GM18507 (cell line): ENCODE measurements at regions not wholly inside any gene's neighbourhood (a gene's known extent, or its start where the extent isn't known, plus 50 kb on each side); places are given as distances from the start of the nearest gene placed in this dataset.

Experiments used
- DNase-seq: peaks from one replicate; pipeline ENCODE4 v3.0.0; 2011; ENCODE audit warnings: low read depth; ENCODE audit not compliant: insufficient read length; ENCODE audit errors: extremely low spot score
- FAIRE-seq: peaks from 2 replicates; lab custom pipeline; 2011; peaks lifted over from hg19 to GRCh38; lab: Jason Lieb, UNC

DNA sequence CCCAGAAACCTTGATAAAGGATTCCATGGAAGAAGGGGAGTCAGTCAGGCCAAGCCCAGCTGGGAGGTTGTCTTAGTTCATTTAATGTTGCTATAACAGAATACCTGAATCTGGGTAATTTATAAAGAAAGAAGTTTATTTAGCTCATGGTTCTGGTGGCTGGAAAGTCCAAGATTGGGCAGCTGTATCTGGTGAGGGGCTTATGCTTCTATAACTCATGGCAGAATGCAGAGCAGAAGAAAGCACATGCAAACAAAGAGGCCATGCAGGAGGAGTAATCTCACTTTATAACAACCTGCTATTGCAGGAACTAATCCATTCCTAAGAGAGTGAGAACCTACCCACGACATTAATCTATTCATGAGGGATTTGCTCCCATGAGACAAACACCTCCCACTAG is 54.2 kb upstream of the ANKRD1 start:
- FAIRE-seq = no peak
- DNase-seq = no peak

GRCh38 chr10:90977162-90977854 is 56.4 kb upstream of the ANKRD1 start:
- peak; percentile 80 for FAIRE-seq

GRCh38 chr10:90977855-90978486 is 57.1 kb upstream of the ANKRD1 start:
- no peak for FAIRE-seq
- DNase-seq = no peak

More at GRCh38 chr10:90977162-90977854, 56.4 kb upstream of the ANKRD1 start:
- DNase-seq = no peak

GRCh38 chr10:90982406-90983008 is 61.6 kb upstream of the ANKRD1 start:
- FAIRE-seq (no peak), DNase-seq (no peak)

DNA sequence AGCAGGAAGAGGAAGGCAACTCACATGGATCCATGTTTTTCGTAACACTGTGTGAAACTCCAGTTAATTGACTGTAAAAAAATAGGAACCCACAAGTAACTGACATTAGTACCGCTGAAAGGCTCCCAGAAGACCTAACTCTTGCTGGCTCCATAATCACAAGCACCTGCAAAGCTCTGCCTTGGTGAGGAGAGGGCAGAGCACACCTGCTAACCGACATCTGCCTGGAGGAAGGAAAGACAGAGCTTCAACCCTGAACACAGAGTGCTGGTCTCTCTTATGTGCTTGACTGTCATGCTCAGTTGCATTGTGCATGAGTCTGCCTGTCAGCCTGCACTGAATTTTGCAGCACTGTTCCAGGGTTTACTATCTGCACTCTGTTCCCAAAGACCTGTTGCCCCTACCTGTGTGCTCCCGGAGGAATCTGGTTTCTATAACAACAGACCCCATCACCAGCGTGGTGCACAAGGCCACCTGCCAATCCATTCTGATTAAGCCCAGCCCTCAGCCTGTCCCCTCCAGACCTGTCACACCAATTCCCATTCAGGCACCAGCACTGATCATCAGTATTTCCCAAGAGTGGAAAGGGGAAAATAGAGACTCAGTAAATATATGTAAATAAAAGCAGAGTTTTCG is 63.1 kb upstream of the ANKRD1 start:
- no peak for FAIRE-seq
- no peak for DNase-seq

GRCh38 chr10:90984898-90985297 is 64.0 kb upstream of the ANKRD1 start:
- FAIRE-seq (no peak), DNase-seq (no peak)

DNA sequence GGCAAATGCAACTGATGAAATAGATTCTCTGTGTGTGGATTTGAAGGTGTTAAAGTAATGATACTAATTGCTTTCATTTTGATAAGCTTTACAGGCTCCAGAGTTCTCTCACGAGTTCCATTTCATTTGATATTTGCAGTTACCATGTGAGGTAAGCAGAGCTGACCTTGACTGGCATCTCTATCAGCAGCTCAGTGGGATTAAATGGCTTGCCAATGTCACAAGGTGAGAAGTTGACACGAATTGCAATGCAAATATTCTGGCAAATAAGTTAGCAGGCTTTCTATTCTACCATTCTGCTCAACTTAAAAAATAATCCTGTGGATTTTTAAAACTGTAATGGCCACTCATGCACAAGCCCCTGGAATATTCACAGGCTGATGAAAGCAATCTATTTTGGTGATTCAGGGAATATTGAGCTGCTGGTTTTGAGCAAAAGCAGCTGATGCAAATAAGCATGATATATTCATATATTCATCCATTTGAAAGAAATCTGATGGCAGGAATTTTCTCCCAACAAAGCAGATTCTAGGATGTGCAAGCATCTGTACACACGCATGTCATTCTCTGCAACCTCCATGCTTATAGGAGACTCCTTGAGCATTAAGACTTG is 64.5 kb upstream of the ANKRD1 start:
- no peak for DNase-seq
- FAIRE-seq = no peak

DNA sequence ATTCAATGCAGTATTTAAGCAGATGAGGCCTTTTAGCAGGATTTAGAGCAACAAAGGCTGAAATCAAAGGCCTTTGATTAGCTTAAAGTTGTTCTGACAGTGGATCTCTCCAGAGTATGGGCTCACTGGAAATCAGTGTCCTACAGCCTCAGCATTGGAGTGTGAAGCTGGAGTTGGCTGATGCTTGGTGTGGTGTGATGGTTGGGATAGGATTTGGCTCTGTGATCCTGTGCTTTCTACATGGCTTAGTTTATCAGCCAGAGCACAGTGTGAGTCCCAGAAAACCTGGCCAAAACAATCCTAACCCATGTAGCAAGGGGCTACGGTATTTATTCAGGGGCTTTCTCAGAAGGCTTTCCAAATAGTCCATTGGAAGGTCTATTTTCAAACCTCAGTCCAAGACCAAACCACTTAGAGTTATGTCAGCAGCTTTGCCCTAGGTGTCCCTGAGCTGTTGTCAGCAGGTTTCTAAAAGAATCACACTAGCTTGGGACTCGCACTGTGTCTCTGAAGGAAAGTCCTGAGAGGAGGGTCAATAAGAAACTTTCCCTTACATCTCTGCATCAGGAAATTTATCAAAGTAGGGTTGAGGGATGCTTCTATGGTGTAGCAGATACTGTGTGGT is 65.4 kb upstream of the ANKRD1 start:
- no peak for FAIRE-seq

DNA sequence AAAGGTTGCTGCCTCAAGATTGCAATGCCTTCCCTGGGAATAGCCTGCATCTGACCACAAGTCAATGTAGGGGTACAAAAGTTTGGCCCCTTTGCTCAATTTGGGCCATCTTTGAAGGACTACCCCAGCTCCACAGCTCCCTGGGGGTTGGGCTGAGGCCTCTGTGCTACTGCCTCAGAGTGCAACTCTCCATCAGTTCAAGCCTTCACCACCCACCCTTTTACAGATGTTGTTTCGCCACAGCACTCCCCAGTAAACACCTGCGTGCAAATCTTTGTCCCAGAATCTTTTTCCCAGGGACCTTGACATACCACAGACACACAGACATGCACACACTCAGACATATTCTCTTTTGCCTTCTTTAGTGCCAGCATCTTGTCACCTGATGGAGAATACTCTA is 66.0 kb upstream of the ANKRD1 start:
- DNase-seq = no peak

More for the DNA sequence above, 65.4 kb upstream of the ANKRD1 start:
- DNase-seq = no peak

DNA sequence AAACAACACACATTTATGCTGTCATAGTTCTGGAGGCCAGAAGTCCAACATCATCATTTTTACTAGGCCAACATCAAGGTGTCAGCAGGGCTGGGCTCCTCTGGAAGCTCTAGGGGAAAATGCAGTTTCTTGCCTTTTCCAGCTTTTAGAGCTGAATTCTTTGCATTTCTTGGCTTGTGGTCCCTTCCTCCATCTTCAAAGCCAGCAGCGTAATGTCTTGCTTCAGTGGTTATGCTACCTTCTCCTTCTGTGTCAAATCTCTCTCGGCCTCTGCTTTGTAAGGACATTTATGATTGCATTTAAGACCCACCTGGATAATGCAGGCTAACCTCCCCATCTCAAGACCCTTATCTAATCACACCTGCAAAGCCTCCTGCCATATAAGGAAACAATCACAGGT is 66.5 kb upstream of the ANKRD1 start:
- no peak for DNase-seq
- no peak for FAIRE-seq

More for the DNA sequence above, 66.0 kb upstream of the ANKRD1 start:
- no peak for FAIRE-seq

DNA sequence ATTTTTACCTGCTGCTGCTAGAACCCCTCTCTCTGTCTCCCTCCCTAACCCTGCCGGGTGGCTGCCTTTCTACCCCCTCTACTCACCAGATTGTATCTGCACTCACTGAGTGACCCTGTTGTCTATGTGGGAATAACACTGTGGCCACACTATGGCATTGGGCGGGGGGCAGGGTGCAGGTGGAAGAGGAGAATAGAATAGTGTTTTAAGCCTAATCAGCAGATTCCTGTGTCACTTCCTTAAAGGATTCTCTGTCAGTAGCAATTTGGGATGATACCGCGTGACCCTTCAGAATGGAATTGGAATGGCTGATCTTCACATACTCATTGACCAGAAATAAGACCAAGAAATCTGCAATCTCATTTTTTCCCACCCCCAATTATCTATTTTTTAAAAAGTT is 67.1 kb upstream of the ANKRD1 start:
- DNase-seq (no peak), FAIRE-seq (no peak)

DNA sequence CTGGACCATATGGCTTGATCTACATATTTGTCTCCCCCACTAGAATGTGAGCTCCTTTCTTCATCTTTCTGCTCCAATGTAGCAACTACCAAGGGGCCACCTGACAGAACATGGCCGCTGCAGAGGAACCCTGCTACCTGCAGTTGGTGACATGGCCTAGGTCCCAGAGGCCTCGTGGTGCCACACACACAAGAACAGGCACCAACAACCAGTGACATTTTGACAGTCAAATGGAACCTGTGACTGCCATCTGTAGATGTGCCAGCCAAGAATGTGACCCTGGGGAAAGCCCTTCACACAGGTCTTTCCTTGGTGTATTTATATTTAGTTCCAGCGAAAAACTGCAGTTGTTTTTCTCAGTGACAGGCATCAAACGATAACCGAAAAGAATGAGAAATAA is 67.9 kb upstream of the ANKRD1 start:
- DNase-seq = no peak
- FAIRE-seq = peak; percentile 49

GRCh38 chr10:90989378-90989777 is 68.5 kb upstream of the ANKRD1 start:
- no peak for DNase-seq
- FAIRE-seq = no peak

DNA sequence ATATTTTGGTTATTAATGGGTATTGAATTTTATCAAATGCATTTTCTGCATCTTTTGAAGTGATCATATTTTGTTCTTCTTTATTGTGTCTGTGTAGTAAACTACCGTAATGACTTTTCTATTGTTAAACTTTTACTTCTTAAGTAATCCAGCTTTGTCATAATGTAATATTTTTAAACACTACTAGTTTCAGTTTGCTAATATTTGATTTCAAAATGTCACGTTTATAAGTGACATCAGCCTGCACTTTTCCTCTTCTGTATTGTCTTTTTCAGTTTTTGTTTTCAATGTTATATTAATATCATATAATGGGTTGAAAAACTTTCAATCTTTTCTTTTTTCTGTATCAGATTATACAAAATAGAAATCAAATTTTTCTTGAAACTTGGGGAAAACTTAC is 71.6 kb upstream of the ANKRD1 start:
- peak; percentile 62 for FAIRE-seq
- DNase-seq = no peak

GRCh38 chr10:90993340-90993739 is 72.5 kb upstream of the ANKRD1 start:
- DNase-seq (no peak), FAIRE-seq (peak; percentile 49)

DNA sequence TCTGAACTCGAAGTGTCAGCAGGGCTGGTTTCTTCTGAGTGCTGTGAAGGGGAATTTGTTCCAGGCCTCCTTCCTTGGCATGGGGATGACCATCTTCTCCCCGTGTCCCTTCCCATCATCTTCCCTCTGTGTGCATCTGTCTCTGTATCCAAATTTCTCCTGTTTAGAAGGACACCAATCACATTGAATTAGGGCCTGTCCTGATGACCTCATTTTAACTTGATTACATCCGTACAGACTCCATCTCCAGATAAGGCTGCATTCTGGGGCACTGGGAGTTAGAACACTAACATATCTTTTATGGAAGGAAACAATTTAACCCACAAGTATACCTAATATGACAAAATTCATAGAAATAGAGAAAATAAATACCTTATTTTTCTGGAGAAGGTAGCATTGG is 76.8 kb upstream of the ANKRD1 start:
- DNase-seq (no peak), FAIRE-seq (no peak)

- DNase-seq (no peak), FAIRE-seq (peak; percentile 70)
These were observed 78.0 kb upstream of the ANKRD1 start for GRCh38 chr10:90998733-90999511.

DNA sequence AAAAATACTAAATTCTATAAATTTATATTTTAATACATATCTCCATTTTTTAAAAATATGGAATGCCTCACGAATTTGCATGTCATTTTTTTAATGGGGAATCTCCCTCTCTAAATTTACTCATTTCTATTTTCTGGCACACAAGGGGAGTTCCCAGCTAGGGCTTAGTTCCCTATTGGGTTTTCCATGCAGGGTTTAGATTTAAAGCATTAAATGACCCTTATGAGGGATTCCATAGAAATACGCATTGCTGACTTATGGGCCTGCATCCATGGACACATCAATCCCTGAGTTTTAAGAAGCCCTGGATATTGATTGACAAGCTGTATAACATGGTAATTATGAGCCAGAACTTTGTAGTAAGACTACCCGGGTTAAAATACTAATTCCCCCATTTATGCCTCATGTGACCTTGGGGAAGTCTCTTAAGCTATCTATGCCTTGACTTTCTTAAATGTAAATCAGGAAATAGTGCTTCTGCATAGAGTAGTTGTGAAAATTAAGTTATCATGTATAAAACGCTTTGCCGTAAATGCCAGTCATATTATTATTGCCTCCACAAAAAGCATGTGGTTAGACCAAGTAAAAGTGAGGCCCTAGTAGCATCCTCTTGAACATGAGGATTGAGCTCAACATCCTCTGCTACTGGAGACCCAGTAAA is 78.8 kb upstream of the ANKRD1 start:
- no peak for FAIRE-seq
- DNase-seq = no peak
